ENCODE measurements at regions not wholly inside any gene's neighbourhood (a gene's known extent, or its start where the extent isn't known, plus 50 kb on each side); places are given as distances from the start of the nearest gene placed in this dataset.
A peak's percentile ranks its signal among the peaks of the same experiment; 100 is the strongest.

GRCh38 chrX:28085653-28086052 lies 104.4 kb upstream of the DCAF8L1 start:
- DNase-seq (ENCODE audit: low read depth in 2 of 2), result no peak
- H3K4me3 ChIP-seq (replicated peaks in 1 of 2; ENCODE audit: low read depth in 2 of 2, low read length in 2 of 2), result no peak overlapping the region
- no peak for TF ChIP-seq CTCF (IDR thresholded peaks at IDR 0.05; ENCODE audit: low read depth, low read length)

- DNase-seq (ENCODE audit: low read depth in 2 of 2), result peak; percentile 9 to 31
- H3K4me3 ChIP-seq (replicated peaks in 1 of 2; ENCODE audit: low read depth in 2 of 2, low read length in 2 of 2), result no peak overlapping the region
- TF ChIP-seq CTCF (IDR thresholded peaks at IDR 0.05; ENCODE audit: low read depth, low read length), result no peak
Measured at GRCh38 chrX:28058901-28059300, 77.7 kb upstream of the DCAF8L1 start.

GRCh38 chrX:28042826-28043564 lies 61.7 kb upstream of the DCAF8L1 start:
- DNase-seq (ENCODE audit: low read depth in 2 of 2), result no peak
- no peak for TF ChIP-seq CTCF (IDR thresholded peaks at IDR 0.05; ENCODE audit: low read depth, low read length)

GRCh38 chrX:28042260-28042659 lies 61.0 kb upstream of the DCAF8L1 start:
- no peak overlapping the region for H3K4me3 ChIP-seq (replicated peaks in 1 of 2; ENCODE audit: low read depth in 2 of 2, low read length in 2 of 2)
- DNase-seq (ENCODE audit: low read depth in 2 of 2), result no peak
- no peak for TF ChIP-seq CTCF (IDR thresholded peaks at IDR 0.05; ENCODE audit: low read depth, low read length)

More at GRCh38 chrX:28042826-28043564, 61.7 kb upstream of the DCAF8L1 start:
- H3K4me3 ChIP-seq (replicated peaks in 1 of 2; ENCODE audit: low read depth in 2 of 2, low read length in 2 of 2), result no peak overlapping the region

- TF ChIP-seq CTCF (IDR thresholded peaks at IDR 0.05; ENCODE audit: low read depth, low read length), result no peak
- H3K4me3 ChIP-seq (replicated peaks in 1 of 2; ENCODE audit: low read depth in 2 of 2, low read length in 2 of 2), result no peak overlapping the region
- DNase-seq (ENCODE audit: low read depth in 2 of 2), result no peak
Measured at GRCh38 chrX:28039258-28039657, 58.0 kb upstream of the DCAF8L1 start.

Measured in cardiac fibroblast (primary cell).